ENCODE measurements at regions not wholly inside any gene's neighbourhood (a gene's known extent, or its start where the extent isn't known, plus 50 kb on each side); places are given as distances from the start of the nearest gene placed in this dataset.

DNA sequence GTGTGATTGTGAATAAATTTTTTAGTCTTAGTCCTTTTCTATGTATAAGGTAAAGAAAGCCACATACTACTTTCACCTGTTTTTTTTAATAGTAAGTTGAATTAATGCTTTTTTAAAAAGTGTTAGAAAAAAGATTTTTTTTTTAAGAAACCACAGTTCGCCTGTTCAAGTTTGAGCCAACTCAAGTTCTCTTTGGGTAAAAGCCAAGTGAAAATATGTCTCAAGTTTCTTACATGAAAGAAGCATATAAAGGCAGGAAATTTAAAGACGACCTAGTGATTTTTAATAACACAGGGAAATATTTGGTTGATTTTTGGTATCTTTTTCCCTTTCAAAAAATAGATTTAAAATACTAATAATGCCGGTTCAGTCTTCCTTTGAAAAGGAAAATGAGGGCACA, 369.9 kb upstream of the NR3C2 start:
- DNase-seq (ENCODE audit: low spot score), result no peak

DNA sequence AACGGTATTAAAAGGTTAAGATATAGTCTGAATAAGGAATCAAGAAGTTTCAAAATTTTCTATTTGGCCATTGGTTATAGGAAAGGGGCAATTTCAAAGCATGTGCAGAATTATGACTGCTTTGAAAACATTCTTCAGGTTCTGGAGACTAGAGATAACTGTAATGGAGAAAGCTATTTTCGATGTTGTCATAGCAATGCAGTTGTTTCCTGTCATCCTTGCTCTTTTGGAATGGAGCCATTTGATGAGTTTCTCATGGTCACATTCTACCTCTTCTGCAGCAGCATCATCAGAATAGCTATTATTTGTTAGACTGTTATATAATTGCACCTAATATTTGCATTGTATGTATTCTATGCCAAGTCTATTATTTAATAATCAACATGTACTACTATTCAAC, 368.2 kb upstream of the NR3C2 start:
- no peak for DNase-seq (ENCODE audit: low spot score)

- no peak for DNase-seq (ENCODE audit: low spot score)
Measured at GRCh38 chr4:148808416-148808815, 366.2 kb upstream of the NR3C2 start.

DNA sequence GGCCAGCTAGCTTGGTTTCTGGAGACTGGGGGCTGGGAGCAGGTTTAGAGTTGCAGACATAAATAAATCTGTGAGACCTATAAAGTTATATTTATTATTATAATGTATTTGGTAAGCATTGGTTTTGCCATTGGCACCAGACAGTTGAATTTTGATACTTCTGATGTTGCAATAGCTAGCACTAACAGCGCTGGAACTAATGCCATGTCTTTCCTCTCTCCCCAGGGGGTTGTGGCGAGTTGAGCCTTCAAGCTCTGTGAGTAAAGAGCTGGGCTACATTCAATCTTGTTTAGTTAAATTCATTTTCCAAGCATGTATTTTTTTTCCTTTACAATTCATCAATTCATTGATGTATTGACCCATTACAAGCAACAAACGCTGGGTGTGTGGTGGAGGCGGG, 358.7 kb upstream of the NR3C2 start:
- DNase-seq (ENCODE audit: low spot score), result no peak

- DNase-seq (ENCODE audit: low spot score), result no peak
Measured at GRCh38 chr4:148800336-148800885, 358.2 kb upstream of the NR3C2 start.

- DNase-seq (ENCODE audit: low spot score), result no peak
Measured at GRCh38 chr4:148795156-148795864, 353.1 kb upstream of the NR3C2 start.

GRCh38 chr4:148793221-148793620, 351.0 kb upstream of the NR3C2 start:
- DNase-seq (ENCODE audit: low spot score), result no peak

DNA sequence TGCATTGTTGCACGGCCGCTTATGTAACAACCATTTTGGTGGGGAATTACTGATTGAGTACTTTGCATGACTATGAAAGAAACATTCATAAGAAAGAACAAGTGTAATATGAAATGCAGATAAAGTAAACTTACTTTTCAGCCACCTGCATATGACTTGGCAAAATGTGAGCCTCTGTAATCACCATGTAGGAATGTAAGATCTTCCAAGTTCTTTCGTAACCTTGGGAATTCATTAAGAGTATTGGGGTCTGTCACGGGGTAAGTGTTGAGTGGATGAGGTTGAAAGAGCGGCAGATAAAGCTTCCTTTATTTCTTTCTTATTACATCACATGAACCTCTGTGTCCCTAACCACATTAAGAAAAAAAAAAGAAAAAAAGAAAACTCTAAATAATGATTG, 348.5 kb upstream of the NR3C2 start:
- DNase-seq (ENCODE audit: low spot score), result no peak

GRCh38 chr4:148790246-148790645, 348.0 kb upstream of the NR3C2 start:
- no peak for DNase-seq (ENCODE audit: low spot score)

GRCh38 chr4:148787831-148788477, 345.7 kb upstream of the NR3C2 start:
- DNase-seq (ENCODE audit: low spot score), result no peak

DNA sequence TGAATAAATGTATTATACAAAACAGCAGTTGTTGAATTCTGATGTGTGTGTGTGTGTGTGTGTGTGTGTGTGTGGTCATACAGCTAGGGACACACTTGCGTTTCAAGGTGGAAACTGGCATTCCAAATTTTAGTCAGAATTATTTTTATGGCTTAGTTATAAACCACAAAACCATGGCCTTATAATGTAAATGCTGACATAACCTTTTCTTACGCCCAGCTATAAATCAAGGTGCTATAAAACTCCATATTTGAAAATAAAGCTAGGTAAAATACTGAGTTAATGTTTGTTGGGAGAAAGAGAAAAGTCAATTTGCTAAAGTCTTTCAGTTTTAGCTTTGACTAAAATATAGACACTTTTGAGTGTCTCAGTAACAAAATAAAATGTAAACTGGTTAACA, 345.1 kb upstream of the NR3C2 start:
- DNase-seq (ENCODE audit: low spot score), result no peak

GRCh38 chr4:148786699-148787098, 344.5 kb upstream of the NR3C2 start:
- DNase-seq (ENCODE audit: low spot score), result no peak

DNA sequence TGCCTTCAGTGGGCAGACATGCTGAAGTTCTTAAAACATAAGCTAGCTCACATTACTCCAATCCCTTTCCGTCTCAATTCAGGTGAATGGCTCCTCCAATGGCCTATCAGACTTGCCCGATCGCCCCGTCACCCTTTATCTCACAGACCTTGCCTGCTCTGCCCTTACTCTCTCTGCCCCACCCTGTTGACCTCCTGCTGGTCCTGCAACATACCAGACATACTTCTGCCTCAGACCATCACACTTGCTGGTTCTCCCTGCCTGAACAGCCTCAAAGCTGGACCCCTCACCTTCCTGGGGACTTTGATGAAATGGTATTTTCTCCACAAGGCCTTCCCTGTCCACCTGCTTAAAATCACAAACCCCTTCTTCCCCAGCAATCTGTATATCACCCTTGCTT, 340.1 kb upstream of the NR3C2 start:
- no peak for DNase-seq (ENCODE audit: low spot score)

- DNase-seq (ENCODE audit: low spot score), result no peak
Measured at GRCh38 chr4:148780426-148781005, 338.3 kb upstream of the NR3C2 start.

DNA sequence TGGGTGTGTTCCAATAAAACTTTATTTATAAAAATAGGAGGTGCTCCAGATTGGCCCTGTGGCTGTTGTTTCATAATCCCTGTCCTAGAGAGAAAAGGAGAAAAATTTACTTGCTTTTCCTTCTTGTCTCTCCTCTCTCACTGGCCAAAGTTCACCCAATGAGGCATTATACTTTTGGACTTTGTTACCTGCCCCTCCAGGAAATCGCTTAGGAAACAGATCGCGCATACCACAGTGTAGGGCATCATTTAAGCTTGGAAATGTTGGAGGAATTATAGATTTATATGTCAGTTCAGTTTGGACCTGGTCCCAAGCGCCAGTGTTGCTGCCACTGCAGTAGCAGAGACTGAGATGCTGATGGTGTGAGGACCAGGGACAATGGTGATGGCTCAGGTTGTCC, 337.6 kb upstream of the NR3C2 start:
- no peak for DNase-seq (ENCODE audit: low spot score)

DNA sequence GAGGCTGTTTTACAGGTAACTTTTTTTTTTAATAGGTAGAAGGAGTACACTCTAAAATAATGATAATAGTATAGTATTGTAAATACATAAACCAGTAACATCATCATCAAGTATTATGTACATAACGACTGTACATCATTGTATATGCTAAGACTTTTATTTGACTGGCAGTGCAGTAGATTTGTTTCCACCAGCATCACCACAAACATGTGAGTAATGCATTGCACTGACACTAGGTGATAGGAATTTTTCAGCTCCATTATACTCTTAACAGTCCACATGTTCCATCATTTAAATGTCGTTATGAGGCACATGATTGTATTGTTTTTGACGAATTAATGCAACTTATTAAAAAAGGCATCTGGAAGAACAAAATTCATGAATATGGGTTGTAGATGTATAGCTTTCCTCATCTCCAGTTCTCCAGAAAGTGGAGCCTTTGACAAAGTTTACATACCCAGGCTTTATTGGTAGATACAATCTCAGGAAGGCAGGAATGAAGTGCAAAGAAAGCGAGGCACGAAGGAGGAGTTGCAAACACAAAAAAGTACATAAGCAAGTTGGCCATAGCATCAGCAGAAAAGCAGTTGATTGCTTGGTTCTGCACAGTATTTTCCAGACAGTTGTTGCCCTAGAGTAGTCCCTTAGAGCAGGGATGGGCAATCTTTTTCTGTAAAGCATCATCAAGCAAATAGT, 336.9 kb upstream of the NR3C2 start:
- no peak for DNase-seq (ENCODE audit: low spot score)

DNA sequence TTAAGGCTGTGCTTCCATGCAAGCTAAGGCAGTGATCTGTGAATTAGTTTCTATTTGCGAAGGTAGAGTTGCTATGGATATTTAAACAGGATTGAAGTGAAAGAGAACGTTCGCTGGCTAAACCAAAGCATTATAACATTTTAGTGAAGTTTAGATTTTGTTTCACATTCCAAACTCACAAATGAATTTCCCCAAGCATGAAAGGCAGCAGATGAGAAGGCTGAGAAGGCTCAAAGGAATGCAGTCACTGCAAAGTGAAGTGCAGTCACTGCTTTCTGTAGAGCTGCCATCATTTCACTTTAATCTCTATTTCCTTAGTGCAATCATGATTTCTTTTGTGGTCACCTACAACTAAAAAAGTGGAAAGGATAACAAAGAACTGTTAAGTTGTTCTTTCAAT, 334.7 kb upstream of the NR3C2 start:
- no peak for DNase-seq (ENCODE audit: low spot score)

DNA sequence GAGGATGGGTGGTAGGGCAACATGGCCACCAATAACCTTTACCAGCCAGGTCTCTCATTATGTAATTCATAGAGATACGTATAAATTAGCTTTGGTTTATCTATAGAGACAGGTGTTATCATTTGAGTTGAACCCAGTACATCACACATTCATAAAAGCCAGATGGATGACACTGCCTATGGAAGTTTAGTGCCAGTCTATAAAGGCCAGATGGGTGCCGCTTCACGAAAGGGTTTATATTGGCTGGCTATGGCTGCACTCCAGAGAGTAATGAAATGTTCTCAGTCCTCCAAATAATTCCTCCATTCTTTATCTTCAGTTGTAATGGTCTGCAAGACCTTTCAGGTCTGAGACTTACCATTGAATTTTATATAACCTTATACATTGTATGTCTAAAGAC, 331.9 kb upstream of the NR3C2 start:
- no peak for DNase-seq (ENCODE audit: low spot score)

DNA sequence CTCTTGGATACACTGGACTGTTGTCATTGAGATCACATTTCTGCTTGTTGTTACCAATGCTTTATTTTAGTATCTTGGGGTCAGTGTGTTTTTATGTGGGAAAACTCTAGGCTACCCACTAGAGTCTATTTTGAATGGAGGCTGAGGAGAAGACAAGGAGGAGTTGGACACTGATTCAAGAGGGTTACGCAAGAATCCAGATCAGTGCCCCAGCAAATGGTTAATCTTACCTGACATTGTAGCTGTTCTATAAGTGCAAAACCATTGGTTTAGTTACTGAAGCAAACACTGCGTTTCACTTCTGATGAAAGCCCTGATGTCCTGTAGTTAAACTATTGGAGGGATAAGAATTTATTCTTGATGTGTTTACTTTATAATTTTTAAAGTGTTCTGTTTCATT, 331.1 kb upstream of the NR3C2 start:
- DNase-seq (ENCODE audit: low spot score), result no peak

GRCh38 chr4:148770848-148771247, 328.6 kb upstream of the NR3C2 start:
- no peak for DNase-seq (ENCODE audit: low spot score)

DNA sequence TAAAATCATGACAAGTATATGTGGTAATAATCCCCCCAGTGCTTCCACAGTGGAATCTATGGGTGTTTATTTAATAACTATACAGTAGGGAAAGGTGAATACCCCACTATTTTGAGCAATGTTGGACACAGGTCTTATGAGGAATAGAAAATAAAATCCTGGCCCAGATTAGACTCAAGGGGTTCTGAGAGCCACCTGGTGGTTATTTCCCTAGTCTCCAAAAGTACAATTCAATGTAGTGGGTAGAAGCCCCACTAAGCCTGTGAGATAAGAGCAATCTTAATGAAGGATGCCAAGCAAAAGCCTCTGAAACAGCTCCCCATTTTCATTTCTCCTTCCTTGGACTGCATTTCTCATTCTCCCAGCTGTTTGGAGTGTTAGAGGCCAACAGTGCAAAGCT, 328.2 kb upstream of the NR3C2 start:
- no peak for DNase-seq (ENCODE audit: low spot score)

DNA sequence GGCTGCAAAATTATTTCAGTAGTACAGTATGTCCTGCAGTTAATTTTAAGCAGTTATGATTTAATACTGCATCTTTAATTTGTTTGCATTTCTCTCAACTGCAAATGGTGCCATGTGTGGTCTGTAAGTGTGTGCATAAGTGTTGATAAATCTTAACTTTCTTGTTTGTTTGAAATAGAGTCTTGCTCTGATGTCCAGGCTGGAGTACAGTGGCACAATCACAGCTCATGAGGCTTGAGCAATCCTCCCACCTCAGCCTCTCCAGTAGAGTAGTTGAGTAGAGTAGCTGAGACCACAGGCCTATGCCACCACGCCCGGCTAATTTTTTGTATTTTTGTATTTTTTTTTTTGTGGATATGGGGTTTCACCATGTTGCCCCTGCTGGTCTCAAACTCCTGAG, 322.5 kb upstream of the NR3C2 start:
- DNase-seq (ENCODE audit: low spot score), result no peak

GRCh38 chr4:148757171-148757570, 315.0 kb upstream of the NR3C2 start:
- DNase-seq (ENCODE audit: low spot score), result no peak
